ENCODE measurements at regions not wholly inside any gene's neighbourhood (a gene's known extent, or its start where the extent isn't known, plus 50 kb on each side); places are given as distances from the start of the nearest gene placed in this dataset.

GRCh38 chr5:111975133-111975532 lies 218.1 kb upstream of the NREP start:
- peak; percentile 91 to 92 for ATAC-seq
- Histone ChIP-seq H3K36me3 (no peaks in the 10 kb centered on the region), H3K4me1 (peaks cover 14 to 20% of the 10 kb centered on the region in 2 donors), H3K27me3 (no peaks in the 10 kb centered on the region), H3K27ac (no peak overlapping the region), H3K4me3 (no peak overlapping the region), H3K9me3 (no peaks in the 10 kb centered on the region)
- in situ Hi-C loops (cut with MboI; ENCODE audit: low sequenced_read_pairs in 4 of 4) (no loop called here), intact Hi-C loops (cut with DNase I; ENCODE audit: low total_unique reads) (no loop called here)
- DNase-seq: peak; percentile 7 to 25
- TF ChIP-seq CTCF (IDR thresholded peaks at IDR 0.05 in 4 of 5, conservative IDR thresholded peaks at IDR 0.05 in 1 of 5): no peak
- TF ChIP-seq POLR2A (IDR thresholded peaks at IDR 0.05): no peak

- Histone ChIP-seq H3K27ac (no peak overlapping the region), H3K27me3 (no peaks in the 10 kb centered on the region), H3K36me3 (no peaks in the 10 kb centered on the region), H3K4me3 (no peak overlapping the region), H3K4me1 (peaks cover 14 to 20% of the 10 kb centered on the region in 2 donors), H3K9me3 (no peaks in the 10 kb centered on the region)
- DNase-seq (no peak), ATAC-seq (no peak)
- in situ Hi-C loops (cut with MboI; ENCODE audit: low sequenced_read_pairs in 4 of 4) (no loop called here), intact Hi-C loops (cut with DNase I; ENCODE audit: low total_unique reads) (no loop called here)
- TF ChIP-seq POLR2A (IDR thresholded peaks at IDR 0.05): no peak
- no peak for TF ChIP-seq CTCF (IDR thresholded peaks at IDR 0.05 in 4 of 5, conservative IDR thresholded peaks at IDR 0.05 in 1 of 5)
These were observed 217.0 kb upstream of the NREP start for GRCh38 chr5:111973961-111974360.

- Histone ChIP-seq H3K4me3 (no peak overlapping the region), H3K36me3 (no peaks in the 10 kb centered on the region), H3K27me3 (no peaks in the 10 kb centered on the region), H3K4me1 (peaks cover 14 to 20% of the 10 kb centered on the region in 2 donors), H3K27ac (no peak overlapping the region), H3K9me3 (no peaks in the 10 kb centered on the region)
- in situ Hi-C loops (cut with MboI; ENCODE audit: low sequenced_read_pairs in 4 of 4) (no loop called here), intact Hi-C loops (cut with DNase I; ENCODE audit: low total_unique reads) (no loop called here)
- DNase-seq: no peak
- no peak for TF ChIP-seq CTCF (IDR thresholded peaks at IDR 0.05 in 4 of 5, conservative IDR thresholded peaks at IDR 0.05 in 1 of 5)
- TF ChIP-seq POLR2A (IDR thresholded peaks at IDR 0.05): no peak
- ATAC-seq: no peak
These were observed 215.6 kb upstream of the NREP start for GRCh38 chr5:111972548-111972947.

- Histone ChIP-seq H3K4me3 (no peak overlapping the region), H3K9me3 (no peaks in the 10 kb centered on the region), H3K27ac (no peak overlapping the region), H3K36me3 (no peaks in the 10 kb centered on the region), H3K4me1 (peaks cover 14 to 20% of the 10 kb centered on the region in 2 donors), H3K27me3 (no peaks in the 10 kb centered on the region)
- DNase-seq (no peak), ATAC-seq (no peak)
- intact Hi-C loops (cut with DNase I; ENCODE audit: low total_unique reads) (no loop called here), in situ Hi-C loops (cut with MboI; ENCODE audit: low sequenced_read_pairs in 4 of 4) (no loop called here)
- no peak for TF ChIP-seq POLR2A (IDR thresholded peaks at IDR 0.05)
- no peak for TF ChIP-seq CTCF (IDR thresholded peaks at IDR 0.05 in 4 of 5, conservative IDR thresholded peaks at IDR 0.05 in 1 of 5)
These were observed 215.1 kb upstream of the NREP start for GRCh38 chr5:111972080-111972479.

- Histone ChIP-seq H3K36me3 (no peaks in the 10 kb centered on the region), H3K27ac (no peak overlapping the region), H3K4me3 (no peak overlapping the region), H3K4me1 (no peaks in the 10 kb centered on the region), H3K27me3 (no peaks in the 10 kb centered on the region), H3K9me3 (no peaks in the 10 kb centered on the region)
- ATAC-seq: peak in 1 of 2 donors; percentile 60
- intact Hi-C loops (cut with DNase I; ENCODE audit: low total_unique reads) (no loop called here), in situ Hi-C loops (cut with MboI; ENCODE audit: low sequenced_read_pairs in 4 of 4) (no loop called here)
- TF ChIP-seq CTCF (IDR thresholded peaks at IDR 0.05 in 4 of 5, conservative IDR thresholded peaks at IDR 0.05 in 1 of 5) (no peak), POLR2A (IDR thresholded peaks at IDR 0.05) (no peak)
- DNase-seq: no peak
These were observed 211.5 kb upstream of the NREP start for GRCh38 chr5:111968459-111968858.
